Osteoblast (primary cell): ENCODE measurements at regions not wholly inside any gene's neighbourhood (a gene's known extent, or its start where the extent isn't known, plus 50 kb on each side); places are given as distances from the start of the nearest gene placed in this dataset.

Experiments used
- DNase-seq: peaks from one replicate; pipeline ENCODE4 v3.0.0; 2011; ENCODE audit warnings: low spot score, mixed read lengths; ENCODE audit not compliant: insufficient read length; ENCODE audit errors: missing footprints
- H2AFZ ChIP-seq: 2 replicates; pipeline ENCODE4 v1.6.0; 2011; ENCODE audit warnings: mild to moderate bottlenecking, low read length
- H3K27ac ChIP-seq: 2 replicates; pipeline ENCODE4 v1.5.1; 2011; ENCODE audit warnings: mild to moderate bottlenecking, low read depth, low read length, moderate library complexity
- H3K27me3 ChIP-seq: 2 replicates; pipeline ENCODE4 v1.6.0; 2012; ENCODE audit warnings: mild to moderate bottlenecking, control low read depth, inconsistent platforms, low read length, moderate library complexity; ENCODE audit not compliant: insufficient read depth
- H3K36me3 ChIP-seq: 2 replicates; pipeline ENCODE4 v1.5.1; 2011; ENCODE audit warnings: mild to moderate bottlenecking, low read length, control low read depth, moderate library complexity; ENCODE audit not compliant: insufficient read depth
- H3K4me1 ChIP-seq: 2 replicates; pipeline ENCODE4 v1.5.1; 2011; ENCODE audit warnings: mild to moderate bottlenecking, low read length, control low read depth, moderate library complexity; ENCODE audit not compliant: insufficient read depth
- H3K4me2 ChIP-seq: 2 replicates; pipeline ENCODE4 v1.6.0; 2011; ENCODE audit warnings: mild to moderate bottlenecking, low read length; ENCODE audit not compliant: insufficient read depth
- H3K4me3 ChIP-seq: fragments of 200-600 bp; sonication (generic); 3 replicates; pipeline ENCODE4 v1.5.1; 2012; ENCODE audit warnings: mild to moderate bottlenecking, low read length, inconsistent platforms; ENCODE audit not compliant: insufficient read depth
- H3K79me2 ChIP-seq: 2 replicates; pipeline ENCODE4 v1.6.0; 2012; ENCODE audit warnings: mild to moderate bottlenecking, low read length, control low read depth, inconsistent platforms; ENCODE audit not compliant: insufficient read depth
- H3K9me3 ChIP-seq: 2 replicates; pipeline ENCODE4 v1.5.1; 2011; ENCODE audit warnings: low read depth, low read length, control low read depth
- H4K20me1 ChIP-seq: 2 replicates; pipeline ENCODE4 v1.6.0; 2012; ENCODE audit warnings: mild to moderate bottlenecking, low read length, control low read depth; ENCODE audit not compliant: insufficient read depth
- CTCF ChIP-seq: IDR thresholded peaks from 2 replicates; pipeline ENCODE4 v1.5.1; 2011; ENCODE audit warnings: mild to moderate bottlenecking, low read depth, low read length, moderate library complexity; ENCODE audit errors: extremely low read depth

GRCh38 chr21:21750124-21750825, 752.1 kb downstream of the NCAM2 start:
- no peak for TF ChIP-seq CTCF
- Histone ChIP-seq H3K27ac (no peak overlapping the region), H4K20me1 (no peaks in the 10 kb centered on the region), H3K4me1 (no peaks in the 10 kb centered on the region), H3K4me3 (no peak overlapping the region), H3K9me3 (peaks cover 3% of the 10 kb centered on the region), H3K36me3 (no peaks in the 10 kb centered on the region), H2AFZ (no peak overlapping the region), H3K79me2 (no peaks in the 10 kb centered on the region), H3K27me3 (no peaks in the 10 kb centered on the region), H3K4me2 (no peak overlapping the region)
- no peak for DNase-seq

- DNase-seq = no peak
- Histone ChIP-seq H3K4me2 (no peak overlapping the region), H3K9me3 (no peaks in the 10 kb centered on the region), H3K27me3 (no peaks in the 10 kb centered on the region), H3K27ac (no peak overlapping the region), H2AFZ (no peak overlapping the region), H3K79me2 (no peaks in the 10 kb centered on the region), H3K4me3 (no peak overlapping the region), H3K4me1 (no peaks in the 10 kb centered on the region), H4K20me1 (no peaks in the 10 kb centered on the region), H3K36me3 (no peaks in the 10 kb centered on the region)
- no peak for TF ChIP-seq CTCF
Observed at GRCh38 chr21:21751286-21751685, 753.1 kb downstream of the NCAM2 start.

GRCh38 chr21:21762855-21763254, 764.6 kb downstream of the NCAM2 start:
- no peak for DNase-seq
- H4K20me1 ChIP-seq = no peaks in the 10 kb centered on the region
- no peaks in the 10 kb centered on the region for H3K4me1 ChIP-seq
- no peak overlapping the region for H3K4me3 ChIP-seq
- no peak overlapping the region for H3K27ac ChIP-seq
- TF ChIP-seq CTCF = no peak
- no peak overlapping the region for H3K4me2 ChIP-seq
- peaks cover 2% of the 10 kb centered on the region for H3K9me3 ChIP-seq
- no peak overlapping the region for H2AFZ ChIP-seq
- H3K79me2 ChIP-seq = no peaks in the 10 kb centered on the region
- H3K27me3 ChIP-seq = no peaks in the 10 kb centered on the region
- H3K36me3 ChIP-seq = no peaks in the 10 kb centered on the region

GRCh38 chr21:21764281-21764680, 766.1 kb downstream of the NCAM2 start:
- no peak for TF ChIP-seq CTCF
- H4K20me1 ChIP-seq = no peaks in the 10 kb centered on the region
- no peak overlapping the region for H3K4me3 ChIP-seq
- no peak overlapping the region for H3K27ac ChIP-seq
- no peaks in the 10 kb centered on the region for H3K27me3 ChIP-seq
- no peaks in the 10 kb centered on the region for H3K79me2 ChIP-seq
- H3K4me2 ChIP-seq = no peak overlapping the region
- H2AFZ ChIP-seq = no peak overlapping the region
- no peak for DNase-seq
- no peaks in the 10 kb centered on the region for H3K4me1 ChIP-seq
- no peaks in the 10 kb centered on the region for H3K36me3 ChIP-seq
- peaks cover 2% of the 10 kb centered on the region for H3K9me3 ChIP-seq
